ENCODE measurements at regions not wholly inside any gene's neighbourhood (a gene's known extent, or its start where the extent isn't known, plus 50 kb on each side); places are given as distances from the start of the nearest gene placed in this dataset.

DNA sequence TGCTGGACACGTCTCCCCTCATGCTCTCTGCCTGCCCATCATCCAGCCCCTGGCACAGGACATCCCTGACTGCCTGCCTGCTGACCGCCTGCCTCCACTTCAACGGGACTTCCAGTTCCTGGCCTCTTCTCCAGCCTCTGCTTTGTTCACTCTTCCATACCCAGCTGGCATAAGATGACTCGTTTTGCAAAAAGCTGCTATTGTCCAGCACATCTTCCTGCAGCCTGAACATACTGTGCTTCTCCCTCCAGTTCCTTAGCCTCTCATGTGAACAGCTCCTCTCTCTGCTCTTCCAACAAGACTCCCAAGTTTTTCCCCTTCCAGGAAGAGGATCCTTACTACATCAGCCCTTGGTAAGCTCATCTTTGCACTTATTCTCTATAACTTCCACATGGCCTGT, 62.4 kb upstream of the SKOR2 start:
- TF ChIP-seq, protein P1, sequence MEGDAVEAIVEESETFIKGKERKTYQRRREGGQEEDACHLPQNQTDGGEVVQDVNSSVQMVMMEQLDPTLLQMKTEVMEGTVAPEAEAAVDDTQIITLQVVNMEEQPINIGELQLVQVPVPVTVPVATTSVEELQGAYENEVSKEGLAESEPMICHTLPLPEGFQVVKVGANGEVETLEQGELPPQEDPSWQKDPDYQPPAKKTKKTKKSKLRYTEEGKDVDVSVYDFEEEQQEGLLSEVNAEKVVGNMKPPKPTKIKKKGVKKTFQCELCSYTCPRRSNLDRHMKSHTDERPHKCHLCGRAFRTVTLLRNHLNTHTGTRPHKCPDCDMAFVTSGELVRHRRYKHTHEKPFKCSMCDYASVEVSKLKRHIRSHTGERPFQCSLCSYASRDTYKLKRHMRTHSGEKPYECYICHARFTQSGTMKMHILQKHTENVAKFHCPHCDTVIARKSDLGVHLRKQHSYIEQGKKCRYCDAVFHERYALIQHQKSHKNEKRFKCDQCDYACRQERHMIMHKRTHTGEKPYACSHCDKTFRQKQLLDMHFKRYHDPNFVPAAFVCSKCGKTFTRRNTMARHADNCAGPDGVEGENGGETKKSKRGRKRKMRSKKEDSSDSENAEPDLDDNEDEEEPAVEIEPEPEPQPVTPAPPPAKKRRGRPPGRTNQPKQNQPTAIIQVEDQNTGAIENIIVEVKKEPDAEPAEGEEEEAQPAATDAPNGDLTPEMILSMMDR (IDR thresholded peaks at IDR 0.05), result no peak
- no peak for TF ChIP-seq POLR2A (IDR thresholded peaks at IDR 0.05)
